Thoracic aorta (tissue), 2 donors: ENCODE measurements at regions not wholly inside any gene's neighbourhood (a gene's known extent, or its start where the extent isn't known, plus 50 kb on each side); places are given as distances from the start of the nearest gene placed in this dataset.

ENCODE experiments used
- ATAC-seq: fragments of 150-250 bp; one replicate; pipeline ENCODE4 v1.8.0; 2017; ENCODE audit warnings: low read depth; ENCODE audit not compliant: insufficient number of reproducible peaks, low FRiP score
- DNase-seq: peaks from one replicate; pipeline ENCODE4 v3.0.0-alpha.2; 2020; ENCODE audit warnings: low spot score
- H3K27ac ChIP-seq, 2 donors: fragments of 200-600 bp; sonication (generic); 1 replicate in 1 of 2; 2 replicates in 1 of 2; pipeline ENCODE4 v1.5.1; 2016; ENCODE audit warnings: mild to moderate bottlenecking in 2 of 2, moderate library complexity in 2 of 2
- H3K27me3 ChIP-seq: fragments of 200-600 bp; sonication (generic); replicated peaks from 2 replicates; pipeline ENCODE4 v1.6.0; 2016; ENCODE audit warnings: mild to moderate bottlenecking; ENCODE audit not compliant: insufficient read depth
- H3K36me3 ChIP-seq: fragments of 200-600 bp; sonication (generic); one replicate; pipeline ENCODE4 v1.5.1; 2016
- H3K4me1 ChIP-seq, 2 donors: fragments of 200-600 bp; sonication (generic); 1 replicate in 1 of 2; 2 replicates in 1 of 2; pipeline versions ENCODE4 v1.5.1 to v1.6.0; 2016; ENCODE audit warnings: low read depth in 2 of 2, mild to moderate bottlenecking in 1 of 2; ENCODE audit not compliant: control insufficient read depth in 1 of 2
- H3K4me3 ChIP-seq: fragments of 200-600 bp; sonication (generic); 2 replicates; pipeline ENCODE4 v1.5.1; 2016; ENCODE audit warnings: mild to moderate bottlenecking
- H3K9me3 ChIP-seq: fragments of 200-600 bp; sonication (generic); 2 replicates; pipeline ENCODE4 v1.5.1; 2016
- TF ChIP-seq, protein P1 (sequence below): fragments of 200-600 bp; sonication (generic); IDR thresholded peaks from one replicate; pipeline ENCODE4 v1.5.1; 2019; ENCODE audit warnings: antibody characterized with exemption

- Histone ChIP-seq H3K36me3 (no peaks in the 10 kb centered on the region), H3K27ac (no peak overlapping the region), H3K9me3 (no peaks in the 10 kb centered on the region), H3K27me3 (no peaks in the 10 kb centered on the region), H3K4me1 (peaks cover 11 to 25% of the 10 kb centered on the region in 2 donors), H3K4me3 (no peak overlapping the region)
- ATAC-seq: no peak
- DNase-seq: no peak
- TF ChIP-seq, protein P1, sequence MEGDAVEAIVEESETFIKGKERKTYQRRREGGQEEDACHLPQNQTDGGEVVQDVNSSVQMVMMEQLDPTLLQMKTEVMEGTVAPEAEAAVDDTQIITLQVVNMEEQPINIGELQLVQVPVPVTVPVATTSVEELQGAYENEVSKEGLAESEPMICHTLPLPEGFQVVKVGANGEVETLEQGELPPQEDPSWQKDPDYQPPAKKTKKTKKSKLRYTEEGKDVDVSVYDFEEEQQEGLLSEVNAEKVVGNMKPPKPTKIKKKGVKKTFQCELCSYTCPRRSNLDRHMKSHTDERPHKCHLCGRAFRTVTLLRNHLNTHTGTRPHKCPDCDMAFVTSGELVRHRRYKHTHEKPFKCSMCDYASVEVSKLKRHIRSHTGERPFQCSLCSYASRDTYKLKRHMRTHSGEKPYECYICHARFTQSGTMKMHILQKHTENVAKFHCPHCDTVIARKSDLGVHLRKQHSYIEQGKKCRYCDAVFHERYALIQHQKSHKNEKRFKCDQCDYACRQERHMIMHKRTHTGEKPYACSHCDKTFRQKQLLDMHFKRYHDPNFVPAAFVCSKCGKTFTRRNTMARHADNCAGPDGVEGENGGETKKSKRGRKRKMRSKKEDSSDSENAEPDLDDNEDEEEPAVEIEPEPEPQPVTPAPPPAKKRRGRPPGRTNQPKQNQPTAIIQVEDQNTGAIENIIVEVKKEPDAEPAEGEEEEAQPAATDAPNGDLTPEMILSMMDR: no peak
These were observed 113.9 kb downstream of the HFE start for GRCh38 chr6:26200918-26201721.

- H3K4me1 ChIP-seq: peaks cover 11 to 33% of the 10 kb centered on the region in 2 donors
- no peaks in the 10 kb centered on the region for H3K9me3 ChIP-seq
- TF ChIP-seq, protein P1: no peak
- ATAC-seq (no peak), DNase-seq (no peak)
- H3K4me3 ChIP-seq: no peak overlapping the region
- H3K27ac ChIP-seq: no peak overlapping the region
- H3K36me3 ChIP-seq: no peaks in the 10 kb centered on the region
- no peaks in the 10 kb centered on the region for H3K27me3 ChIP-seq
These were observed 115.0 kb downstream of the HFE start for GRCh38 chr6:26202201-26202611.

DNA sequence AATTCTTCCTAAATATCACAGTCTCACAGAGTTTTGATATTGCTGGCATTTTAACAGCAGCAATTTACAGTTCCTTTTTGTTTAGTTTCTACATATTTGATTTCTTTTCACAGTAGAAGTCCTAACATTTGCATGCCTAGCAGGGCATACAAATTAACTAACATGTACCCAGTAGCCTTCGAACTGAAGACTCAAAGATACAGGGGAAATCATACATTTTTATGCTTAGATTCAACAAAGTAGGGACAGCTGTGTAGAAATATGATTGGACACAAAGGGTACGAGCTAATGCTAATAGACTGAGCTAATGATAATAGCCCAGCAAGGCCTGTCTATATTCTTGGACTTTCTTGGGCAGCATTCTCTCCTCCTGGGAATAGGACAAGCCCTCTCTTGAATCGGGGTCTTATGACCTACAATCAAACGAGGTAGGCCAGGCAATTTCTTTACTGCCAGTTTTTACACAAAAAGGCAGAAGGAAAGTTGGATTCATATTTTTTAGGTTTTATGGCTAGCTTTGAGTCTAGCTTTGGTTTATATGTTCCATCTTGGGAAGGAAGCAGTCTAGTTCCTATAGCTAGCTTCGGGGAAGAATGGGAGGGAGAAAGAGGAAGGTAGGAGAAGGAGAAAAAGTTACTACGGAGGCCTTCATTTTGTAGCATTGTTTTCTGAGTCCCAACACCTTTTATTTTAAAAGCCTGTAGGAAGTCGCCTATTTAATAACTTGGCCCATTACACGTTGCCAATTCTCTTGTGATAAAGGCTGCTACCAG, 115.8 kb downstream of the HFE start:
- no peak overlapping the region for H3K27ac ChIP-seq
- H3K36me3 ChIP-seq: no peaks in the 10 kb centered on the region
- TF ChIP-seq, protein P1: no peak

DNA sequence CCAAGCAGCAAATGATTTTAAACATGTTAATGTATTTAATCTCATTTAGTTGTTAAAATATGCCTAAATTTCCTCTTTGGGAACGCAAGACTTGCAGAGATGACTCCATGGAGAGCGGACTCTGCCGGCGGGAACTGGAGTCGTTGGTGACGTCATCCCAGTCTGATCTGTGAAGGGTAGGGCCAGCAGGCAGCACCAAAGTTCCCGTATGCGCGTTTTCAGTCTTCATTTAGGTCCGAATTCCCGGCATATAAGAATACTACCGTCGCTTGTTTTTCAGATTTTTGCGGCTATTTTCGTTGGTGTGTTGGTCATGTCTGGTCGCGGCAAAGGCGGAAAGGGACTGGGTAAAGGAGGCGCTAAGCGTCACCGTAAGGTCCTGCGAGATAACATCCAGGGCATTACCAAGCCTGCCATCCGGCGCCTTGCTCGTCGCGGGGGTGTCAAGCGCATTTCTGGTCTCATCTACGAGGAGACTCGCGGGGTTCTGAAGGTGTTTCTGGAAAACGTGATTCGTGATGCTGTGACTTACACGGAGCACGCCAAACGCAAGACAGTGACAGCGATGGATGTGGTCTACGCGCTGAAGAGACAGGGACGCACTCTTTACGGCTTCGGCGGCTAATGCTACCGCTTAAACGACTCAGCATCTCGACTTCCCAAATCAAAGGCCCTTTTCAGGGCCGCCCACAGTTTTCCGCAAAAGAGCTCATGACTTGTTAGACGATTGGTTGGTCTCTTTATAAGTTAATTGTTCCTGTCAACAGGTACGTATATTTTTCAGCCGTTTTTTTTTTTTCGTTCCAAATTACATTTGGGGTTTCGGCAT, 117.3 kb downstream of the HFE start:
- DNase-seq: peak; percentile 85
- H3K4me1 ChIP-seq: peaks cover 11 to 24% of the 10 kb centered on the region in 2 donors

More for the DNA sequence above, 115.8 kb downstream of the HFE start:
- Histone ChIP-seq H3K27me3 (no peaks in the 10 kb centered on the region), H3K4me3 (no peak overlapping the region), H3K9me3 (no peaks in the 10 kb centered on the region), H3K4me1 (peaks cover 11 to 28% of the 10 kb centered on the region in 2 donors)
- ATAC-seq (no peak), DNase-seq (no peak)

More for the DNA sequence above, 117.3 kb downstream of the HFE start:
- Histone ChIP-seq H3K9me3 (no peaks in the 10 kb centered on the region), H3K36me3 (no peaks in the 10 kb centered on the region), H3K27ac (peak overlapping the region; percentile 97 to 98), H3K27me3 (no peaks in the 10 kb centered on the region), H3K4me3 (peak overlapping the region; percentile 89)
- TF ChIP-seq, protein P1: peak; percentile 32
- ATAC-seq: peak; percentile 85
